Spleen (tissue), 7 donors: ENCODE measurements at regions not wholly inside any gene's neighbourhood (a gene's known extent, or its start where the extent isn't known, plus 50 kb on each side); places are given as distances from the start of the nearest gene placed in this dataset.

Experiments
- POLR2A ChIP-seq, 3 donors: fragments of 450-650 bp; IDR thresholded peaks; one replicate each; pipeline ENCODE4 v1.5.1; 2017; ENCODE audit warnings: antibody characterized with exemption in 3 of 3, mild to moderate bottlenecking in 1 of 3
- POLR2AphosphoS5 ChIP-seq, 3 donors: sonication (generic); formaldehyde crosslinking; IDR thresholded peaks; one replicate each; pipeline ENCODE4 v1.5.1; 2017; ENCODE audit warnings: antibody characterized with exemption in 3 of 3
- TF ChIP-seq, protein P1 (sequence below), 11 experiments: fragments of 200-600 bp in 7 of 11; fragments of 450-650 bp in 4 of 11; sonication (generic) in 4 of 11; IDR thresholded peaks in 8 of 11; conservative IDR thresholded peaks in 3 of 11; 1 replicate in 7 of 11; 2 replicates in 4 of 11; pipeline versions ENCODE4 v1.4.0 to v1.8.0; 2016 to 2021; ENCODE audit warnings: antibody characterized with exemption in 11 of 11, inconsistent platforms in 4 of 11, mild to moderate bottlenecking in 1 of 11
- donor health status: DM: no; HTN: no; CAD: no; lungs with moderate emphysema.
- donor health status: DM: no; HTN: no; CAD: no.
- donor health status: DM: no; HTN: no; CAD: no.

DNA sequence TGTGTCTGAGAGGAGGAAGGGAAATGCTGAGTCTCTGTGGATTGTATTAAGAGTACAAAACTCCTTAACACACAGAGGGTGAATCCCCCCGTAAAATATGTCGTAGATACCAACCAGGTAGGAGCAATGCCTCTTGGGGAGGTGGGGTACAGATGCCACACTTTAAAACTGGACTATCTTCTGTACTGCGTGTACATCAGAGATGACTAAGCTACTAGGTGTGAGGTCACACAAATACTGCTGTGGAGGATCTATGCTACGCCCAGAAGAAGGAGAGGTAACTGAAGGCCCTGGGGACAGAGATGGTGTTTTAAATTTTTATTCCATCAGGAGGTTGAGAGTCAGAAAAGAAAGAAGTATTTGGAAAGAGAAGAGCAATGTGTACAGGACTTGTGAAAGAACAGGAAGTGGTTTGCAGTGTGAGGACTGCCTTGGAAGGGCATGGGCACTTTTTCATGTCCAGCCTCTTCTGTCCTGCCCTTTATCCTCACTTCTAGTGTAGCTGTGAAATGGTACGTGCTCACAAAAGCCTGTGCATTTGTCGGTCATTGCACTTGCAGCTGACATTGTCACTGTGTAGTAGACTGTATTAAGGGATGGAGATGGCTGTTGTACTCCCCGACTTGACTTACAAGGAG, 287.8 kb upstream of the CHRM3 start:
- TF ChIP-seq, protein P1, sequence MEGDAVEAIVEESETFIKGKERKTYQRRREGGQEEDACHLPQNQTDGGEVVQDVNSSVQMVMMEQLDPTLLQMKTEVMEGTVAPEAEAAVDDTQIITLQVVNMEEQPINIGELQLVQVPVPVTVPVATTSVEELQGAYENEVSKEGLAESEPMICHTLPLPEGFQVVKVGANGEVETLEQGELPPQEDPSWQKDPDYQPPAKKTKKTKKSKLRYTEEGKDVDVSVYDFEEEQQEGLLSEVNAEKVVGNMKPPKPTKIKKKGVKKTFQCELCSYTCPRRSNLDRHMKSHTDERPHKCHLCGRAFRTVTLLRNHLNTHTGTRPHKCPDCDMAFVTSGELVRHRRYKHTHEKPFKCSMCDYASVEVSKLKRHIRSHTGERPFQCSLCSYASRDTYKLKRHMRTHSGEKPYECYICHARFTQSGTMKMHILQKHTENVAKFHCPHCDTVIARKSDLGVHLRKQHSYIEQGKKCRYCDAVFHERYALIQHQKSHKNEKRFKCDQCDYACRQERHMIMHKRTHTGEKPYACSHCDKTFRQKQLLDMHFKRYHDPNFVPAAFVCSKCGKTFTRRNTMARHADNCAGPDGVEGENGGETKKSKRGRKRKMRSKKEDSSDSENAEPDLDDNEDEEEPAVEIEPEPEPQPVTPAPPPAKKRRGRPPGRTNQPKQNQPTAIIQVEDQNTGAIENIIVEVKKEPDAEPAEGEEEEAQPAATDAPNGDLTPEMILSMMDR (IDR thresholded peaks at IDR 0.05 in 8 of 11, conservative IDR thresholded peaks at IDR 0.05 in 3 of 11): no peak
- TF ChIP-seq POLR2A (IDR thresholded peaks at IDR 0.05): no peak
- no peak for TF ChIP-seq POLR2AphosphoS5 (IDR thresholded peaks at IDR 0.05)
